Stimulated activated memory B cell treated with anti-CD40 and anti-IgM and Interleukin-4, amounts not matched to agents 10 μg/mL and 1 μg/mL and 100 μg/mL, for 72 hours (primary cell): ENCODE measurements at regions not wholly inside any gene's neighbourhood (a gene's known extent, or its start where the extent isn't known, plus 50 kb on each side); places are given as distances from the start of the nearest gene placed in this dataset.
"Not testable (repeated sequence)": the region's sequence is repeated elsewhere in the genome, so short reads cannot be mapped to it uniquely, and the experiment has no call there.

ENCODE experiments used
- ATAC-seq: fragments of 150-1000 bp; cut with Tn5 transposase; 2 replicates; pipeline ENCODE4 v1.10.0; 2021
- H3K27ac Mint-ChIP-seq: one replicate; pipeline ENCODE4 v1.8.0; 2022; ENCODE audit warnings: mild to moderate bottlenecking, mixed read lengths
- H3K27me3 Mint-ChIP-seq: one replicate; pipeline ENCODE4 v1.8.0; 2022; ENCODE audit warnings: mixed read lengths
- H3K36me3 Mint-ChIP-seq: one replicate; pipeline ENCODE4 v1.8.0; 2022; ENCODE audit warnings: mixed read lengths
- H3K4me1 Mint-ChIP-seq: one replicate; pipeline ENCODE4 v1.8.0; 2022; ENCODE audit warnings: mixed read lengths
- H3K4me3 Mint-ChIP-seq: one replicate; pipeline ENCODE4 v1.8.0; 2022; ENCODE audit warnings: mild to moderate bottlenecking, moderate library complexity, mixed read lengths
- H3K9me3 Mint-ChIP-seq: one replicate; pipeline ENCODE4 v1.8.0; 2022; ENCODE audit warnings: mixed read lengths

DNA sequence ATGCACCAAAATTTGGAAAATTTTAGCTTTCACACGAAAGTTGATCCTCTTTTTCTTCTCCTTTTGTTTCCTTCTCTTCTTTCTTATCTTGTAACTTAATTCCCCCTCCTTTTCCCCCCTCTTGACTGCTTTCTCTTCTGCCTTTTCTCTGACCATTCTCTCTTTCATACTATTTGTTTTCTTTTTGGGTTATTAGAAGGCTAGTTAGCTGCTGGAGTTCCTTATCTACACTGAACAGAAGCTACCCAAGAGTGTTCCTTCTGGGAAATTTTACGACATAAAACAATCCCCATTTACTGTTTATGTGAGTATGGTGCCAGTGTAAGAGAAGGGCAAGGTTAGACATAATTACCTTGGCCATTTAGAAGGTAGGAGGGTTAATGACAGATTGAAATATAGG lies 218.4 kb upstream of the DTNA start:
- H3K4me1 Mint-ChIP-seq: no peaks in the 10 kb centered on the region
- peaks cover 30% of the 10 kb centered on the region for H3K27me3 Mint-ChIP-seq
- no peak overlapping the region for H3K4me3 Mint-ChIP-seq
- H3K27ac Mint-ChIP-seq: no peak overlapping the region
- no peaks in the 10 kb centered on the region for H3K36me3 Mint-ChIP-seq
- no peaks in the 10 kb centered on the region for H3K9me3 Mint-ChIP-seq
- ATAC-seq: no peak

DNA sequence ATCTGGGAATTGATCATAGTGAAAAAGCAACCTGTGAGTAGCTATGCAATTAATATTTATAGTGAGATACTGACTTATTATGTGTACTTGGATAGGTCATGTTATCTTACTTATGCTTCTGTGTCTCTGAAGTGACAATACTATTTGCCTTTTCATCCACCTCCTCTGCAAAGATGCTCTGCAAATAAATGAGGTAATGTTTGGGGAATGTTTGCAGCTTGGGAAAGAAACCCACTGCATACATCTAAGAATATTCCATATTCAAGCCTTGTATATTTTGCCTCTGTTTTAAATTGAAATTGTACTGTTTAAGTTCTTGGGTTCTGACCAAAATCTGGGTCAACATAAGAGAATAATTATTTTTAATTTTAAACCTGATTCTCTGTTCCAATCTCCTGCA lies 217.4 kb upstream of the DTNA start:
- H3K27me3 Mint-ChIP-seq: peaks cover 30% of the 10 kb centered on the region
- H3K36me3 Mint-ChIP-seq: no peaks in the 10 kb centered on the region
- no peaks in the 10 kb centered on the region for H3K9me3 Mint-ChIP-seq
- H3K4me3 Mint-ChIP-seq: no peak overlapping the region
- H3K27ac Mint-ChIP-seq: no peak overlapping the region
- ATAC-seq: no peak
- no peaks in the 10 kb centered on the region for H3K4me1 Mint-ChIP-seq

GRCh38 chr18:34493099-34493544 lies 217.0 kb upstream of the DTNA start:
- ATAC-seq: no peak
- no peaks in the 10 kb centered on the region for H3K9me3 Mint-ChIP-seq
- no peak overlapping the region for H3K4me3 Mint-ChIP-seq
- peaks cover 30% of the 10 kb centered on the region for H3K27me3 Mint-ChIP-seq
- H3K27ac Mint-ChIP-seq: no peak overlapping the region
- H3K36me3 Mint-ChIP-seq: no peaks in the 10 kb centered on the region
- H3K4me1 Mint-ChIP-seq: no peaks in the 10 kb centered on the region

- H3K4me3 Mint-ChIP-seq: no peak overlapping the region
- no peak overlapping the region for H3K27ac Mint-ChIP-seq
- ATAC-seq: peak; percentile 55
Observed at GRCh38 chr18:34493566-34494358, 216.3 kb upstream of the DTNA start.

DNA sequence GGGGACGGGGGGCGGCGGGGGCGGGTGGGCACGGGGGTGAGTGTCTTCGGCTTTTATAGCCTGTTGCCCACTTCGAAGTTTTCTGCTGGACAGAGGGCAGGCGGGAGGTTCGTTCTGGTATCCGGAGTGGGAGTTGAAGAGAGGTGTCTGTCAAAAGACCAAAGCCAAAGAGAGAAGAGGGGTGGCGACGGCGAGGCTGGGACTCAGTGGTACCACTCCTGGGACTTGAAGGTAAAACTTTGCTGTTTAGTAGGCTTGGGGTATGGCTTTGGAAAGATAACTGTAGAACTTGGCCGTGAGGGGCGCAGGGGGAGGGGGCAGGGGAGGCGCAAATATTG lies 215.8 kb upstream of the DTNA start:
- Mint-ChIP-seq H3K27me3 (peaks cover 30% of the 10 kb centered on the region), H3K27ac (no peak overlapping the region)
- ATAC-seq: no peak

More at GRCh38 chr18:34493566-34494358, 216.3 kb upstream of the DTNA start:
- Mint-ChIP-seq H3K27me3 (peaks cover 30% of the 10 kb centered on the region), H3K9me3 (no peaks in the 10 kb centered on the region), H3K4me1 (no peaks in the 10 kb centered on the region), H3K36me3 (no peaks in the 10 kb centered on the region)

GRCh38 chr18:34495506-34495905 lies 214.6 kb upstream of the DTNA start:
- H3K27me3 Mint-ChIP-seq: peaks cover 29% of the 10 kb centered on the region
- no peaks in the 10 kb centered on the region for H3K36me3 Mint-ChIP-seq
- H3K9me3 Mint-ChIP-seq: no peaks in the 10 kb centered on the region
- no peak overlapping the region for H3K27ac Mint-ChIP-seq
- no peak for ATAC-seq
- H3K4me1 Mint-ChIP-seq: no peaks in the 10 kb centered on the region
- H3K4me3 Mint-ChIP-seq: no peak overlapping the region

More for the DNA sequence above, 215.8 kb upstream of the DTNA start:
- Mint-ChIP-seq H3K9me3 (no peaks in the 10 kb centered on the region), H3K4me1 (no peaks in the 10 kb centered on the region), H3K4me3 (no peak overlapping the region), H3K36me3 (no peaks in the 10 kb centered on the region)

DNA sequence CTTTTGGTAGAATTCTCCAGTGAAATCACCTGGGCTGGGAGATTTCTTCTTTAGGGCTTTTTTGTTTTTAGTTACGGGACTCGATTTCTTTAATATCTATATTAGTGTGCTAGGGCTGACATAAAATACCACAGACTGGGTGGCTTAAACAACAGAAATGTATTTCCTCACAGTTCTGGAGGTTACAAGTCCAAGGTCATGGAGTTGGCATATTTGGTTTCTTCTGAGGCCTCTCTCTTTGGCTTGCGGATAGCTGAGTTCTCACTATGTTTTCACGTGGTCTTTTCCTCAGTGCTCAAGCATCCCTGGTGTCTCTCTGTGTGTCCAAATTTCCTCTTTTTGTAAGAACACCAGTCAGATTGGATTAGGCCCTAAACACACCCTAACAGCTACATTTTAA lies 208.5 kb upstream of the DTNA start:
- Mint-ChIP-seq H3K27me3 (no peaks in the 10 kb centered on the region), H3K4me1 (no peaks in the 10 kb centered on the region), H3K9me3 (peaks cover 7% of the 10 kb centered on the region), H3K27ac (no peak overlapping the region), H3K4me3 (no peak overlapping the region), H3K36me3 (no peaks in the 10 kb centered on the region)
- ATAC-seq: no peak

GRCh38 chr18:34506198-34506597 lies 203.9 kb upstream of the DTNA start:
- no peak for ATAC-seq
- peaks cover 7% of the 10 kb centered on the region for H3K9me3 Mint-ChIP-seq
- no peaks in the 10 kb centered on the region for H3K4me1 Mint-ChIP-seq
- H3K4me3 Mint-ChIP-seq: no peak overlapping the region
- H3K36me3 Mint-ChIP-seq: no peaks in the 10 kb centered on the region
- H3K27ac Mint-ChIP-seq: no peak overlapping the region
- H3K27me3 Mint-ChIP-seq: no peaks in the 10 kb centered on the region

DNA sequence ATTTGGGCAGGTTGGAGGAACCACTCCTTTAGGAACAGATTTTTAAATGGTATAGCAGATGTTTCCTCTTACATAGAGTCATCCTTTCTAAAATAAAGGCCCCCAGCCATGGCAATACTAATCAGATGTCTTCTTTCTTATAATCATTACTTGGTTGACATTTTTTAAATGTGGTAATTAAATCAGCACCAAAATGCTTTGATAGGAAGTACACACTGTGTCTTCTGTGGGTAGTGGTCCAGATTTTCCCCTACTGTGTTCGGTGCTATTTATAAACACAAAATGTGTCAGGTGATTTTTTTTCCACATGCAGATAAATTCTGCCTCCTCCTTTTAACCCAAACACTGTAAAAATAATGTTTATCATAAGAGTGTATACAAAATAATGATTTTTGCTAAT lies 200.9 kb upstream of the DTNA start:
- peaks cover 3% of the 10 kb centered on the region for H3K9me3 Mint-ChIP-seq
- H3K4me3 Mint-ChIP-seq: no peak overlapping the region
- H3K27ac Mint-ChIP-seq: no peak overlapping the region
- no peaks in the 10 kb centered on the region for H3K4me1 Mint-ChIP-seq
- H3K36me3 Mint-ChIP-seq: no peaks in the 10 kb centered on the region
- H3K27me3 Mint-ChIP-seq: no peaks in the 10 kb centered on the region
- ATAC-seq: no peak

- H3K9me3 Mint-ChIP-seq: no peaks in the 10 kb centered on the region
- H3K4me1 Mint-ChIP-seq: no peaks in the 10 kb centered on the region
- H3K27ac Mint-ChIP-seq: no peak overlapping the region
- no peak overlapping the region for H3K4me3 Mint-ChIP-seq
- no peaks in the 10 kb centered on the region for H3K36me3 Mint-ChIP-seq
- no peak for ATAC-seq
- no peaks in the 10 kb centered on the region for H3K27me3 Mint-ChIP-seq
Observed at GRCh38 chr18:34509879-34510586, 200.1 kb upstream of the DTNA start.

DNA sequence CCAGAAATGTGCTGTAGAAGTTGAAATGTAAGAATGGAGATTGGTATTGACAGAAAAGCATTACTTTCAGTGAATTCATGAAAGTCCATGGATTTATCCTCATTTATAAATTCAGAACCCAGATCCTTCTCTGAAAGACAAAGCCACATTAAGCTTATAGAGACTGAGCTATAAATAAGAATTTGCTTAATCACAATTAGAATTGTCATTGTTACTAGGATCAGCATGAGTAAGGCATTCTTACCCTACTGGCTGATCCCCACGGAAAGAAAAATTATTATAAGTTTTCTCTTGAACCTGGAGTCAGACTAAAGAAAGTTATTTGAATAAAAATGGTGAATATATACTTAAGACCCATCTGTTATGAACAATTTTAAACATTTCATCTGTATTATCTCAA lies 199.2 kb upstream of the DTNA start:
- H3K9me3 Mint-ChIP-seq: peaks cover 3% of the 10 kb centered on the region
- H3K4me3 Mint-ChIP-seq: no peak overlapping the region
- H3K27me3 Mint-ChIP-seq: no peaks in the 10 kb centered on the region
- H3K4me1 Mint-ChIP-seq: no peaks in the 10 kb centered on the region
- no peaks in the 10 kb centered on the region for H3K36me3 Mint-ChIP-seq
- ATAC-seq: no peak
- H3K27ac Mint-ChIP-seq: no peak overlapping the region

- no peak for ATAC-seq
- Mint-ChIP-seq H3K36me3 (no peaks in the 10 kb centered on the region), H3K27ac (no peak overlapping the region)
Observed at GRCh38 chr18:34511435-34511834, 198.7 kb upstream of the DTNA start.

DNA sequence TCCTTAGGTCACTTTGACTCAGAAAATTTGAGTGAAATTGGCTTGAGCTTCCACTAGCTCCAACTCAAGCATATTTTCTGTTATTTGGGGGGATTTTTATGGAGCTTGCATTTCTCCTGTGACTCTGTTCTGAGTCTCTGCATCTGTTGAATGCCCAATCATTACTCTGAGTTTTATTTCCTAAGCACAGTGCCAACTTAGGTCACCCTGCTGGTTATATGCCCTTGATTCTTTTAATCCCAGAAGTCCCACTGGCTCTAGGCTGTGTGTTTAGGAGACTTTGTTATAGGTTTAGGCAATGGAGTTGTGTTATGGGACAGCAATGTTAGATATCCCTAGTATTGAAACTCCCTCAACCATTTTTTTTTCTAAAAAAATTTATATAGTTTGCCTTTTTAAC lies 198.2 kb upstream of the DTNA start:
- ATAC-seq: no peak
- no peak overlapping the region for H3K4me3 Mint-ChIP-seq
- H3K36me3 Mint-ChIP-seq: no peaks in the 10 kb centered on the region
- H3K9me3 Mint-ChIP-seq: peaks cover 8% of the 10 kb centered on the region
- H3K4me1 Mint-ChIP-seq: no peaks in the 10 kb centered on the region
- H3K27me3 Mint-ChIP-seq: no peaks in the 10 kb centered on the region
- no peak overlapping the region for H3K27ac Mint-ChIP-seq

More at GRCh38 chr18:34511435-34511834, 198.7 kb upstream of the DTNA start:
- no peak overlapping the region for H3K4me3 Mint-ChIP-seq
- no peaks in the 10 kb centered on the region for H3K4me1 Mint-ChIP-seq
- no peaks in the 10 kb centered on the region for H3K27me3 Mint-ChIP-seq
- H3K9me3 Mint-ChIP-seq: peaks cover 6% of the 10 kb centered on the region

GRCh38 chr18:34514238-34514637 lies 195.9 kb upstream of the DTNA start:
- Mint-ChIP-seq H3K27me3 (no peaks in the 10 kb centered on the region), H3K4me3 (no peak overlapping the region), H3K36me3 (no peaks in the 10 kb centered on the region), H3K27ac (no peak overlapping the region), H3K9me3 (peaks cover 8% of the 10 kb centered on the region), H3K4me1 (no peaks in the 10 kb centered on the region)
- ATAC-seq: no peak

GRCh38 chr18:34514957-34515356 lies 195.1 kb upstream of the DTNA start:
- Mint-ChIP-seq H3K36me3 (no peaks in the 10 kb centered on the region), H3K4me3 (no peak overlapping the region), H3K4me1 (no peaks in the 10 kb centered on the region), H3K27ac (no peak overlapping the region), H3K27me3 (no peaks in the 10 kb centered on the region), H3K9me3 (peaks cover 8% of the 10 kb centered on the region)
- ATAC-seq: no peak

GRCh38 chr18:34516355-34516754 lies 193.7 kb upstream of the DTNA start:
- not testable (repeated sequence) for H3K27ac Mint-ChIP-seq, H3K27me3 Mint-ChIP-seq, H3K4me3 Mint-ChIP-seq

More at GRCh38 chr18:34516355-34516754, 193.7 kb upstream of the DTNA start:
- not testable (repeated sequence) for H3K36me3 Mint-ChIP-seq, H3K4me1 Mint-ChIP-seq, H3K9me3 Mint-ChIP-seq, ATAC-seq
